Endothelial cell (in vitro differentiated cells): ENCODE measurements at regions not wholly inside any gene's neighbourhood (a gene's known extent, or its start where the extent isn't known, plus 50 kb on each side); places are given as distances from the start of the nearest gene placed in this dataset.

Experiments used
- DNase-seq: peaks from one replicate; pipeline ENCODE4 v3.0.0; 2021; ENCODE audit warnings: low spot score
- H3K27ac Mint-ChIP-seq: one replicate; pipeline ENCODE4 v1.8.0; 2021; ENCODE audit warnings: mixed read lengths, inconsistent platforms; ENCODE audit not compliant: unreplicated experiment
- H3K27me3 Mint-ChIP-seq: one replicate; pipeline ENCODE4 v1.8.0; 2021; ENCODE audit warnings: mild to moderate bottlenecking, moderate library complexity, mixed read lengths, inconsistent platforms; ENCODE audit not compliant: unreplicated experiment
- H3K36me3 Mint-ChIP-seq: one replicate; pipeline ENCODE4 v1.8.0; 2021; ENCODE audit warnings: mild to moderate bottlenecking, low read depth, mixed read lengths, inconsistent platforms; ENCODE audit not compliant: unreplicated experiment
- H3K4me1 Mint-ChIP-seq: one replicate; pipeline ENCODE4 v1.8.0; 2021; ENCODE audit warnings: mild to moderate bottlenecking, mixed read lengths, inconsistent platforms; ENCODE audit not compliant: unreplicated experiment
- H3K4me3 Mint-ChIP-seq: one replicate; pipeline ENCODE4 v1.8.0; 2021; ENCODE audit warnings: mild to moderate bottlenecking, mixed read lengths, inconsistent platforms; ENCODE audit not compliant: unreplicated experiment
- H3K9me3 Mint-ChIP-seq: one replicate; pipeline ENCODE4 v1.8.0; 2021; ENCODE audit warnings: mixed read lengths, inconsistent platforms; ENCODE audit not compliant: unreplicated experiment
- TF ChIP-seq, protein P1 (sequence below): fragments of 200-600 bp; sonication (generic); IDR thresholded peaks from one replicate; pipeline ENCODE4 v1.5.0; 2021; ENCODE audit warnings: antibody characterized with exemption; ENCODE audit not compliant: unreplicated experiment

GRCh38 chr1:222326710-222327036 is 221.2 kb downstream of the HHIPL2 start:
- no peak for DNase-seq
- H3K27me3 Mint-ChIP-seq = no peaks in the 10 kb centered on the region
- TF ChIP-seq, protein P1, sequence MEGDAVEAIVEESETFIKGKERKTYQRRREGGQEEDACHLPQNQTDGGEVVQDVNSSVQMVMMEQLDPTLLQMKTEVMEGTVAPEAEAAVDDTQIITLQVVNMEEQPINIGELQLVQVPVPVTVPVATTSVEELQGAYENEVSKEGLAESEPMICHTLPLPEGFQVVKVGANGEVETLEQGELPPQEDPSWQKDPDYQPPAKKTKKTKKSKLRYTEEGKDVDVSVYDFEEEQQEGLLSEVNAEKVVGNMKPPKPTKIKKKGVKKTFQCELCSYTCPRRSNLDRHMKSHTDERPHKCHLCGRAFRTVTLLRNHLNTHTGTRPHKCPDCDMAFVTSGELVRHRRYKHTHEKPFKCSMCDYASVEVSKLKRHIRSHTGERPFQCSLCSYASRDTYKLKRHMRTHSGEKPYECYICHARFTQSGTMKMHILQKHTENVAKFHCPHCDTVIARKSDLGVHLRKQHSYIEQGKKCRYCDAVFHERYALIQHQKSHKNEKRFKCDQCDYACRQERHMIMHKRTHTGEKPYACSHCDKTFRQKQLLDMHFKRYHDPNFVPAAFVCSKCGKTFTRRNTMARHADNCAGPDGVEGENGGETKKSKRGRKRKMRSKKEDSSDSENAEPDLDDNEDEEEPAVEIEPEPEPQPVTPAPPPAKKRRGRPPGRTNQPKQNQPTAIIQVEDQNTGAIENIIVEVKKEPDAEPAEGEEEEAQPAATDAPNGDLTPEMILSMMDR = no peak
- no peaks in the 10 kb centered on the region for H3K9me3 Mint-ChIP-seq
- no peaks in the 10 kb centered on the region for H3K36me3 Mint-ChIP-seq
- H3K27ac Mint-ChIP-seq = no peak overlapping the region
- H3K4me3 Mint-ChIP-seq = no peak overlapping the region
- H3K4me1 Mint-ChIP-seq = peaks cover 5% of the 10 kb centered on the region

DNA sequence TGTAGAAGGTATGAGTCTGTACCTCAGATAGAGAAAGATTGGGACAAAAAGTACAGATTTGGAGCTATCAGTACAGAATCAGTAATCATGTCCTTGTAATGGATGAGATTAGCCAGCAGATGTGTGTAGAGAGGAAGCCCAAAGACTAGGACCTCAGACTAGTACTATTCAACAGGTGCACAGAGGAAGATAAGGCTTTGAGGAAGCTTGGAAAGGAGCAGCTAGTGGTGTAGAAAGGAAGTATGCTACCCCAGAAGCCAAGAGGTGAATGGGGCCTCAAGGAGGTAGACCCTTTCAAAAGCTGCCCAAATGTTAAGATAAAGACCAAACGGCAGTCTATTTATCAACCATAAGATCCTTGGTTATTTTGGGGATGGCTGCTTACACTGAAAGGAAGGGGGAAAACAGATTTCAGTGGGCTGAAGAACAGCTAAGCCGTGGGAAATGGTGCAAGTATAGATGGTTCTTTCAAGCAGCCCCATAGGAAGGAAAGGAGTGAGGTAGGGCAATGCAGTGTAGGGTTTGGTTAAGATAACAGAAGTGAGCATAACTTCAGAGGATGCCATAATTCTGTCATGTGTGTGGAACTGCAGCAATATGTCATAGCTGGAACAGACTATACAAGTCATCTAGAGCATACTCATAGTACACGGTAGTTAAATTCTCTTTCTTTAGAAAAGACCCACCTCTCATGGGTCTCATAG is 221.7 kb downstream of the HHIPL2 start:
- Mint-ChIP-seq H3K9me3 (no peaks in the 10 kb centered on the region), H3K4me1 (peaks cover 5% of the 10 kb centered on the region), H3K27ac (no peak overlapping the region), H3K4me3 (no peak overlapping the region), H3K27me3 (no peaks in the 10 kb centered on the region), H3K36me3 (no peaks in the 10 kb centered on the region)
- no peak for DNase-seq
- TF ChIP-seq, protein P1 = no peak

DNA sequence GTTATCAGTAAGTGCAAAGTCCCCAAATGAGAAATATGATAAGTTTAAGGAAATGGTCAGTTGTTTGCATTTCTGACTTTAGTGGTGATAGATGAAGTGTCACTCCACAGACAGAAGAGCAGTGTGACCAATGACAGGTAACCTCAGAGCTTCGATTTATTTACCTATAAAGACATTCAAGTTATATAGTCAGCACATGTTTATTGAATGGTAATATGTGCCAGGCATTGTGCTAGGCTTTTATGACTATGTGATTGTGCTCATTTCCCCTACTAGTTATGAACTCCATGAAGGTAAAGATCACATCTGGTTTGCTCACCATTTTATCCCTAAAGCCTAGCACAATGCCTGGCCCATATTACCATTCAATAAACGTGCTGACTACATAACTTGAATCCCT is 222.4 kb downstream of the HHIPL2 start:
- H3K4me1 Mint-ChIP-seq = peaks cover 5% of the 10 kb centered on the region
- no peaks in the 10 kb centered on the region for H3K27me3 Mint-ChIP-seq
- no peak for DNase-seq
- no peak overlapping the region for H3K4me3 Mint-ChIP-seq
- TF ChIP-seq, protein P1 = no peak
- no peaks in the 10 kb centered on the region for H3K9me3 Mint-ChIP-seq
- H3K27ac Mint-ChIP-seq = no peak overlapping the region
- H3K36me3 Mint-ChIP-seq = no peaks in the 10 kb centered on the region

GRCh38 chr1:222314839-222315238 is 233.1 kb downstream of the HHIPL2 start:
- no peak overlapping the region for H3K27ac Mint-ChIP-seq
- H3K27me3 Mint-ChIP-seq = peaks cover 1% of the 10 kb centered on the region
- TF ChIP-seq, protein P1 = no peak
- DNase-seq = no peak
- peaks cover 7% of the 10 kb centered on the region for H3K4me1 Mint-ChIP-seq
- no peaks in the 10 kb centered on the region for H3K9me3 Mint-ChIP-seq
- no peaks in the 10 kb centered on the region for H3K36me3 Mint-ChIP-seq
- no peak overlapping the region for H3K4me3 Mint-ChIP-seq

DNA sequence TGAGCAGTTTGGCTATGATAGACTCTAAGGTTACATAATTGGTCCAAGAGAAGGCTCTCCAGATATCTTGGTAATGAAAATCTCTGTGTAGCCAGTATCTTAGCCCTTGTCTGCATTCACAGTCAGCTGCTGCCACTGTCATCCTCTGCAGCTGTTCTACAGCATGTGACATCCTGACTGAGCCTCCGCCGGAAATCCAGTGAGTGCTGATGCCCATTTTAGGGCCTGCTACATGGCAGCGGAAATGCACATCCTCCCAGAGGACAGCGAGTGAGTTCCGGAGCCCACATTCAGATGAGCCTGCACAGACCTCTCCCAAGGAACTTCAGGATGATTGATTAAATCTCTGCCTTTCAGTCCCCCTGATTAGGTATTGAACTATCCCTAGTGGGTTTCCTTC is 237.1 kb downstream of the HHIPL2 start:
- Mint-ChIP-seq H3K4me3 (no peak overlapping the region), H3K27me3 (no peaks in the 10 kb centered on the region), H3K9me3 (no peaks in the 10 kb centered on the region), H3K27ac (no peak overlapping the region), H3K36me3 (no peaks in the 10 kb centered on the region), H3K4me1 (no peaks in the 10 kb centered on the region)
- TF ChIP-seq, protein P1 = no peak
- DNase-seq = no peak
